SK-N-SH (cell line): ENCODE measurements at regions not wholly inside any gene's neighbourhood (a gene's known extent, or its start where the extent isn't known, plus 50 kb on each side); places are given as distances from the start of the nearest gene placed in this dataset.
"Not testable (repeated sequence)": the region's sequence is repeated elsewhere in the genome, so short reads cannot be mapped to it uniquely, and the experiment has no call there.

ENCODE experiments used
- CTCF ChIA-PET: fragments of 300-600, 350-600 bp; formaldehyde crosslinking; extraction: SDS; loops from one replicate; lab custom pipeline; 2021; lab: Yijun Ruan, JAX
- POLR2A ChIA-PET: fragments of 350-600 bp; sonication (Branson Sonifier 250); formaldehyde crosslinking; extraction: SDS; loops from one replicate; lab custom pipeline; 2020; ENCODE audit warnings: antibody characterized with exemption, inconsistent platforms; lab: Yijun Ruan, JAX
- DNase-seq: peaks from one replicate; pipeline ENCODE4 v3.0.0; 2012
- H2AFZ ChIP-seq: fragments of 200-600 bp; sonication (generic); 2 replicates; pipeline ENCODE4 v1.8.1; 2016; ENCODE audit warnings: antibody characterized with exemption, mild to moderate bottlenecking, low read depth
- H3F3A ChIP-seq: fragments of 200-600 bp; sonication (generic); replicated peaks from 2 replicates; pipeline ENCODE3; 2016; ENCODE audit warnings: antibody characterized with exemption, mild to moderate bottlenecking; ENCODE audit not compliant: insufficient read depth
- H3K27ac ChIP-seq, 2 experiments: fragments of 200-500 bp in 1 of 2; fragments of 200-600 bp in 1 of 2; sonication (Bioruptor generic) in 1 of 2; sonication (generic), shearing (Covaris generic) in 1 of 2; 2 replicates each; pipeline versions ENCODE4 v1.5.1 to v1.6.1; 2014 to 2016; ENCODE audit warnings: low read depth in 2 of 2, inconsistent platforms in 1 of 2, low read length in 1 of 2, mild to moderate bottlenecking in 1 of 2, mixed read lengths in 1 of 2
- H3K27me3 ChIP-seq: fragments of 200-600 bp; sonication (generic), shearing (Covaris generic); 2 replicates; pipeline ENCODE4 v1.6.1; 2016; ENCODE audit warnings: mixed run types; ENCODE audit not compliant: insufficient read depth
- H3K36me3 ChIP-seq, 2 experiments: fragments of 200-500 bp in 1 of 2; fragments of 200-600 bp in 1 of 2; sonication (Bioruptor generic) in 1 of 2; sonication (generic) in 1 of 2; replicated peaks in 1 of 2; 2 replicates each; pipeline versions ENCODE3 to v1.5.1; 2014 to 2016; ENCODE audit warnings: low read length in 1 of 2, mild to moderate bottlenecking in 1 of 2; ENCODE audit not compliant: insufficient read depth in 2 of 2, control insufficient read depth in 1 of 2
- H3K4me1 ChIP-seq, 2 experiments: fragments of 200-500 bp in 1 of 2; fragments of 200-600 bp in 1 of 2; sonication (Bioruptor generic) in 1 of 2; sonication (generic), shearing (Covaris generic) in 1 of 2; 2 replicates each; pipeline versions ENCODE4 v1.5.1 to v1.6.1; 2014 to 2016; ENCODE audit warnings: low read depth in 1 of 2, low read length in 1 of 2, mixed run types in 1 of 2; ENCODE audit not compliant: insufficient read depth in 2 of 2, control insufficient read depth in 1 of 2
- H3K4me2 ChIP-seq: fragments of 200-600 bp; sonication (generic), shearing (Covaris generic); 2 replicates; pipeline ENCODE4 v1.6.1; 2017; ENCODE audit warnings: mixed run types
- H3K4me3 ChIP-seq, 2 experiments: fragments of 200-500 bp in 1 of 2; fragments of 200-600 bp in 1 of 2; sonication (Bioruptor generic) in 1 of 2; sonication (generic), shearing (Covaris generic) in 1 of 2; 2 replicates each; pipeline versions ENCODE4 v1.5.1 to v1.8.1; 2014 to 2016; ENCODE audit warnings: low read depth in 2 of 2, inconsistent platforms in 1 of 2, low read length in 1 of 2, mild to moderate bottlenecking in 1 of 2, mixed read lengths in 1 of 2, moderate library complexity in 1 of 2
- H3K79me2 ChIP-seq: fragments of 200-600 bp; sonication (generic); 2 replicates; pipeline ENCODE4 v1.8.1; 2017; ENCODE audit warnings: mild to moderate bottlenecking; ENCODE audit not compliant: insufficient read depth
- H3K9ac ChIP-seq: fragments of 200-600 bp; sonication (generic); 2 replicates; pipeline ENCODE4 v1.6.1; 2017; ENCODE audit warnings: mixed run types
- H3K9me2 ChIP-seq: fragments of 200-600 bp; sonication (generic); 2 replicates; pipeline ENCODE4 v1.6.1; 2017; ENCODE audit warnings: mixed run types
- H3K9me3 ChIP-seq: fragments of 200-600 bp; sonication (generic); 2 replicates; pipeline ENCODE4 v1.6.1; 2017; ENCODE audit warnings: mixed run types, mild to moderate bottlenecking, moderate library complexity
- H4K20me1 ChIP-seq: fragments of 200-600 bp; sonication (generic); 2 replicates; pipeline ENCODE4 v1.6.1; 2017; ENCODE audit warnings: mild to moderate bottlenecking, mixed run types; ENCODE audit not compliant: insufficient read depth
- RAD21 ChIP-seq: IDR thresholded peaks from 2 replicates; pipeline ENCODE4 v1.6.1; 2012; ENCODE audit warnings: mild to moderate bottlenecking, low read length
- WGBS: methylation state at CpG from one replicate; pipeline ENCODE4 v1.1.6; 2017; ENCODE audit warnings: low lambda C conversion rate; 5-methylcytosine and 5-hydroxymethylcytosine counted together
- TF ChIP-seq, protein P1 (sequence below): fragments of 200-600 bp; sonication (generic); IDR thresholded peaks from 2 replicates; pipeline ENCODE4 v1.6.1; 2017; ENCODE audit warnings: antibody characterized with exemption, mild to moderate bottlenecking, moderate library complexity

DNA sequence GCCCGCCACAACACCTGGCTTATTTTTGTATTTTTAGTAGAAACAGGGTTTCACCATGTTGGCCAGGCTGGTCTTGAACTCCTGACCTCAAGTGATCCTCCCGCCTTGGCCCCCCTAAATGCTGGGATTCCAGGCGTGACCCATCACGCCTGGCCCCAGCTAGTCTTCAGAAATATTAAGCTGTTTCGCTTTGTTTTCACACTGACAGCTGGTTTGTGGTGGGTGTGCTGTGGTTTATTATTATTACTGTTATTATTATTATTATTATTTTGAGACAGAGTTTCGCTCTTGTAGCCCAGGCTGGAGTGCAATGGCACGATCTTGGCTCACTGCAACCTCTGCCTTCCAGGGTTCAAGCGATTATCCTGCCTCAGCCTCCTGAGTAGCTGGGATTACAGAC is 101.6 kb upstream of the CCZ1B start:
- H4K20me1 ChIP-seq, POLR2A ChIA-PET: not testable (repeated sequence)
- 47% methylated on average over 8 of the region's 8 CpGs for WGBS

DNA sequence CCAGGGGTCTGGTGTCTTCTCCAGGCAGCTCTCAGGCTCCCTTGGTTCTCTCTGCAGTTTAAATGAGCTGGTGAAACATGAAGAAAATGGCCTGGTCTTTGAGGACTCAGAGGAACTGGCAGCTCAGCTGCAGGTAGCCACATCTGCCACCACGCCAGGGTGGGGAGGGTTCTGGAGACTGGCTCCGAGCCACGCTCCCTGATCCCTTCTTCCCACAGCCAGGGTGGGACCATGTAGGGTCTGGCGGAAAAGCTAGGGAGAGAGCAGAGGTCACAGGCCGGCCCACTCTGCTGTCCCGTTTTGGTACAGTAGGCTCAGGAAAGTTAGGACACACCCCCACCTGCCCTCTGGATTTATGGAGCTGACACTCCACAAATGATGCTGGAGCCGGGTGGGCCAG is 103.5 kb upstream of the CCZ1B start:
- H3K36me3 ChIP-seq, H3K9me2 ChIP-seq, H3K4me3 ChIP-seq, DNase-seq, H4K20me1 ChIP-seq, H3K9ac ChIP-seq, H3K27me3 ChIP-seq, H3F3A ChIP-seq, H3K4me1 ChIP-seq, H2AFZ ChIP-seq, H3K9me3 ChIP-seq, POLR2A ChIA-PET, H3K79me2 ChIP-seq, H3K27ac ChIP-seq, H3K4me2 ChIP-seq: not testable (repeated sequence)
- CTCF ChIA-PET, result interaction anchor here (1.3 to 2.2 kb wide), 2 partner anchors 27 to 414 kb away, joined by 3 to 6 read pairs; no protein-coding TSS in a partner anchor
- 38% methylated on average over 4 of the region's 7 CpGs for WGBS

More for the DNA sequence above, 101.6 kb upstream of the CCZ1B start:
- H3F3A ChIP-seq, H3K79me2 ChIP-seq, CTCF ChIA-PET, H3K9me3 ChIP-seq, H3K4me2 ChIP-seq, H3K9me2 ChIP-seq, H3K36me3 ChIP-seq, H3K4me1 ChIP-seq, H3K9ac ChIP-seq, H3K27ac ChIP-seq, H2AFZ ChIP-seq, H3K27me3 ChIP-seq, H3K4me3 ChIP-seq, DNase-seq: not testable (repeated sequence)

DNA sequence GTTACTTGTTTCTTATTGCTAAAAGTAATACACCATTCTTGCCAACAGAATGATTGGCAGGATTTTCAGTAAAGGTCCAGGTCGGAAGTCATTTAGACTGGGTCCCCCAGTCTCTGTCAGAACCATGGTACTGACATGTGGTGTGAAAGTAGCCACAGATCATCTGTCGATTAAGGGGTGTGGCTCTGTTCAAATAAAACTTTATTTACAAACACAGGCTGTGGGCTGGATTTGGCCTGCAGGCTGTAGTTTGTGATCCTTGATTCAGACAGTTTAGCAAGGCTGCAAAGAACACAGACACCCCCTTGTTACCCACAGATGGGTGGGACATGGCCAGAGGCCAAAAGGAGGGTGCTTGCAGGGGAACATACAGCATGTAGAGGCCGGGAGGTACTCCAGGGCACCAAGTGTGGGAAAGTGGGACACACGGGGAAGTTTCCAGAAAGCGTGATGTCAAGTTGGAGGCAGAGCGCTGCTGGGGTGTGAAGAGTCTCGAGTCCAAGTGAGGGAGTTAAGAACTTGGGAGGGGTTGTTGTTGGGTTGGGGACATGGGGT is 104.1 kb upstream of the CCZ1B start:
- H3K9ac ChIP-seq, H3K4me2 ChIP-seq, H3K9me3 ChIP-seq, H4K20me1 ChIP-seq, H3K79me2 ChIP-seq, H2AFZ ChIP-seq, H3K9me2 ChIP-seq, H3F3A ChIP-seq, H3K27me3 ChIP-seq, DNase-seq, H3K36me3 ChIP-seq, H3K27ac ChIP-seq, POLR2A ChIA-PET, H3K4me1 ChIP-seq, H3K4me3 ChIP-seq: not testable (repeated sequence)
- CTCF ChIA-PET, result interaction anchor here (0.7 to 2.2 kb wide), 12 partner anchors 8 to 414 kb away, joined by 3 to 11 read pairs (median 3); partner anchors contain the start of gene INTS15
- 63% methylated on average over 7 of the region's 7 CpGs for WGBS

DNA sequence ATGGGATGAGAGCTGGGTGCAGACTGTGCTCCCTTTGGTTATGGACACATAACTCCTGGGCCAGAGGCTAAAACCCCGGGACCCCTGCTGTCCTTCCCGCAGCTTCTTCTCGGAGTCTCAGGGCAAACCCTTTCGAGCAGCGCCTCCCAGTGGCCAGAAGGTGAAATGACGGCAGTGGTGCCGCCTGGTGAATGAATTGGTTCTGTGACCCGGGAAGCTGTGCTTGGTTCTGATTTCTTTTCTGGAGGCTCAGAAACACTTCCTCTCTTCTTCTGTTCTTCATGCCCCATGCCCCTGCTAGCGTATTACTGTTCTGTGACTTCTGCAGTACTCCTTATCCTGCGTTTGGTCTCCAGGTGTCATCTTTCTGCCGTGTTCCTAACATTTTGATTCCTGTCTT is 104.7 kb upstream of the CCZ1B start:
- TF ChIP-seq RAD21, result peak; percentile 29; the same call in 1 of the 2 replicates
- TF ChIP-seq, protein P1, sequence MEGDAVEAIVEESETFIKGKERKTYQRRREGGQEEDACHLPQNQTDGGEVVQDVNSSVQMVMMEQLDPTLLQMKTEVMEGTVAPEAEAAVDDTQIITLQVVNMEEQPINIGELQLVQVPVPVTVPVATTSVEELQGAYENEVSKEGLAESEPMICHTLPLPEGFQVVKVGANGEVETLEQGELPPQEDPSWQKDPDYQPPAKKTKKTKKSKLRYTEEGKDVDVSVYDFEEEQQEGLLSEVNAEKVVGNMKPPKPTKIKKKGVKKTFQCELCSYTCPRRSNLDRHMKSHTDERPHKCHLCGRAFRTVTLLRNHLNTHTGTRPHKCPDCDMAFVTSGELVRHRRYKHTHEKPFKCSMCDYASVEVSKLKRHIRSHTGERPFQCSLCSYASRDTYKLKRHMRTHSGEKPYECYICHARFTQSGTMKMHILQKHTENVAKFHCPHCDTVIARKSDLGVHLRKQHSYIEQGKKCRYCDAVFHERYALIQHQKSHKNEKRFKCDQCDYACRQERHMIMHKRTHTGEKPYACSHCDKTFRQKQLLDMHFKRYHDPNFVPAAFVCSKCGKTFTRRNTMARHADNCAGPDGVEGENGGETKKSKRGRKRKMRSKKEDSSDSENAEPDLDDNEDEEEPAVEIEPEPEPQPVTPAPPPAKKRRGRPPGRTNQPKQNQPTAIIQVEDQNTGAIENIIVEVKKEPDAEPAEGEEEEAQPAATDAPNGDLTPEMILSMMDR, result peak; percentile 76
- H3K4me1 ChIP-seq, H3K27ac ChIP-seq, H3F3A ChIP-seq, H3K9me2 ChIP-seq, H3K9me3 ChIP-seq, H2AFZ ChIP-seq, POLR2A ChIA-PET, H3K79me2 ChIP-seq, H3K9ac ChIP-seq, DNase-seq, H3K27me3 ChIP-seq, H3K36me3 ChIP-seq, H4K20me1 ChIP-seq: not testable (repeated sequence)
- Histone ChIP-seq H3K4me3 (peak overlapping the region in 1 of 2 experiments; percentile 6; a peak in 1 of 4 replicates), H3K4me2 (peak overlapping the region; percentile 44; the same call in 1 of the 2 replicates)
- 7% methylated on average over 10 of the region's 11 CpGs for WGBS
- CTCF ChIA-PET, result interaction anchor here (0.7 to 2.2 kb wide), 12 partner anchors 9 to 415 kb away, joined by 3 to 11 read pairs (median 3); partner anchors contain the start of gene INTS15

DNA sequence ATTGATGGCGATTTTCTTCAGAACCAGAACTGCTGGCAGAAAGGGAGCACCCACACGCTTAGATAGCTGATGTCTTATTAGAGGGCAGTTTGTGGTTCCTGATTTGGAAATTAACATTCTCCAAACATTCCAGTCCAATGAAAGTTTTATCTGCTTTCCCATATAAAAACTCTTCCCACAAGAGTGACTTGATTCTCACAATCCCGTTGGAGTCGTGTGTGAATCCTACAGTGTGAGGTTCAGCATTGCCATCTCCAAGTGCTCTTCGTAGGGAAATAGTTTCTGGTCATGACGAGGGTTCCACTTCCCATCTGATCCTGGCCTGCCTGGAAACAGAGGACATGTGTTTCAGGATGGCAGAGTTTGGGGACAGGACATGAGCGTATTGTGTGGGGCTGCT is 105.4 kb upstream of the CCZ1B start:
- H3K4me2 ChIP-seq, H3K4me3 ChIP-seq, POLR2A ChIA-PET, H3K27ac ChIP-seq, H3K9me2 ChIP-seq, H3K4me1 ChIP-seq, H3K9me3 ChIP-seq, H2AFZ ChIP-seq, H3K79me2 ChIP-seq, H3F3A ChIP-seq, H3K9ac ChIP-seq, H4K20me1 ChIP-seq, H3K27me3 ChIP-seq, DNase-seq, H3K36me3 ChIP-seq: not testable (repeated sequence)
- CTCF ChIA-PET, result interaction anchor here (1.5 to 2.2 kb wide), 3 partner anchors 14 to 415 kb away, joined by 3 to 11 read pairs (median 6); no protein-coding TSS in a partner anchor
- WGBS, result 46% methylated on average over 6 of the region's 7 CpGs
